HEK293 (cell line): ENCODE measurements at regions not wholly inside any gene's neighbourhood (a gene's known extent, or its start where the extent isn't known, plus 50 kb on each side); places are given as distances from the start of the nearest gene placed in this dataset.

Experiments used
- GLI4 ChIP-seq: fragments of 450-650 bp; formaldehyde crosslinking; IDR thresholded peaks from 2 replicates; pipeline ENCODE4 v1.5.1; 2016; ENCODE audit warnings: missing biosample characterization, missing genetic modification characterization
- PBX3 ChIP-seq: sonication (generic); formaldehyde crosslinking; IDR thresholded peaks from 2 replicates; pipeline ENCODE4 v1.8.1; 2022; ENCODE audit warnings: mild to moderate bottlenecking, moderate library complexity, missing genetic modification reagents
- SCRT1 ChIP-seq: fragments of 450-650 bp; formaldehyde crosslinking; IDR thresholded peaks from 2 replicates; pipeline ENCODE4 v1.5.1; 2016; ENCODE audit warnings: missing biosample characterization, missing genetic modification characterization, borderline replicate concordance
- YY1 ChIP-seq: fragments of 450-650 bp; formaldehyde crosslinking; IDR thresholded peaks from 2 replicates; pipeline ENCODE4 v1.5.1; 2018; ENCODE audit warnings: missing biosample characterization, missing genetic modification characterization
- ZFP37 ChIP-seq: fragments of 450-650 bp; formaldehyde crosslinking; IDR thresholded peaks from 2 replicates; pipeline ENCODE4 v1.5.1; 2016; ENCODE audit warnings: missing biosample characterization, missing genetic modification characterization
- ZNF2 ChIP-seq: fragments of 450-650 bp; formaldehyde crosslinking; IDR thresholded peaks from 2 replicates; pipeline ENCODE4 v1.5.1; 2016; ENCODE audit warnings: missing biosample characterization, missing genetic modification characterization
- ZNF266 ChIP-seq: fragments of 450-650 bp; formaldehyde crosslinking; IDR thresholded peaks from 2 replicates; pipeline ENCODE4 v1.5.1; 2016; ENCODE audit warnings: missing biosample characterization, missing genetic modification characterization, low read depth
- ZNF274 ChIP-seq, 2 experiments: fragments of 200-500 bp in 1 of 2; fragments of 450-650 bp in 1 of 2; sonication (Bioruptor generic) in 1 of 2; formaldehyde crosslinking in 1 of 2; IDR thresholded peaks; 2 replicates each; pipeline versions ENCODE4 v1.5.1 to v1.6.1; 2014 to 2016; ENCODE audit warnings: borderline replicate concordance in 1 of 2, inconsistent platforms in 1 of 2, low read length in 1 of 2, missing biosample characterization in 1 of 2, missing genetic modification characterization in 1 of 2
- TF ChIP-seq, protein P1 (sequence below): fragments of 450-650 bp; formaldehyde crosslinking; optimal IDR thresholded peaks from 2 replicates; pipeline ENCODE3; 2016; ENCODE audit warnings: missing biosample characterization, mild to moderate bottlenecking, missing genetic modification characterization
- TF ChIP-seq, protein P2 (sequence below): fragments of 450-650 bp; formaldehyde crosslinking; IDR thresholded peaks from 2 replicates; pipeline ENCODE4 v1.5.0; 2017; ENCODE audit warnings: missing biosample characterization, missing genetic modification characterization, borderline replicate concordance
- TF ChIP-seq, protein P3 (sequence below): fragments of 450-650 bp; formaldehyde crosslinking; IDR thresholded peaks from 2 replicates; pipeline ENCODE4 v1.5.1; 2016; ENCODE audit warnings: missing biosample characterization, missing genetic modification characterization
- TF ChIP-seq, protein P4 (sequence below): fragments of 450-650 bp; formaldehyde crosslinking; IDR thresholded peaks from 2 replicates; pipeline ENCODE4 v1.5.1; 2016; ENCODE audit warnings: missing biosample characterization, missing genetic modification characterization

- TF ChIP-seq, protein P1, sequence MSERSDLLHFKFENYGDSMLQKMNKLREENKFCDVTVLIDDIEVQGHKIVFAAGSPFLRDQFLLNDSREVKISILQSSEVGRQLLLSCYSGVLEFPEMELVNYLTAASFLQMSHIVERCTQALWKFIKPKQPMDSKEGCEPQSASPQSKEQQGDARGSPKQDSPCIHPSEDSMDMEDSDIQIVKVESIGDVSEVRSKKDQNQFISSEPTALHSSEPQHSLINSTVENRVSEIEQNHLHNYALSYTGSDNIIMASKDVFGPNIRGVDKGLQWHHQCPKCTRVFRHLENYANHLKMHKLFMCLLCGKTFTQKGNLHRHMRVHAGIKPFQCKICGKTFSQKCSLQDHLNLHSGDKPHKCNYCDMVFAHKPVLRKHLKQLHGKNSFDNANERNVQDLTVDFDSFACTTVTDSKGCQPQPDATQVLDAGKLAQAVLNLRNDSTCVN (tag by site-specific recombination), result no peak
- no peak for TF ChIP-seq ZNF2
- no peak for TF ChIP-seq SCRT1
- TF ChIP-seq, protein P2, sequence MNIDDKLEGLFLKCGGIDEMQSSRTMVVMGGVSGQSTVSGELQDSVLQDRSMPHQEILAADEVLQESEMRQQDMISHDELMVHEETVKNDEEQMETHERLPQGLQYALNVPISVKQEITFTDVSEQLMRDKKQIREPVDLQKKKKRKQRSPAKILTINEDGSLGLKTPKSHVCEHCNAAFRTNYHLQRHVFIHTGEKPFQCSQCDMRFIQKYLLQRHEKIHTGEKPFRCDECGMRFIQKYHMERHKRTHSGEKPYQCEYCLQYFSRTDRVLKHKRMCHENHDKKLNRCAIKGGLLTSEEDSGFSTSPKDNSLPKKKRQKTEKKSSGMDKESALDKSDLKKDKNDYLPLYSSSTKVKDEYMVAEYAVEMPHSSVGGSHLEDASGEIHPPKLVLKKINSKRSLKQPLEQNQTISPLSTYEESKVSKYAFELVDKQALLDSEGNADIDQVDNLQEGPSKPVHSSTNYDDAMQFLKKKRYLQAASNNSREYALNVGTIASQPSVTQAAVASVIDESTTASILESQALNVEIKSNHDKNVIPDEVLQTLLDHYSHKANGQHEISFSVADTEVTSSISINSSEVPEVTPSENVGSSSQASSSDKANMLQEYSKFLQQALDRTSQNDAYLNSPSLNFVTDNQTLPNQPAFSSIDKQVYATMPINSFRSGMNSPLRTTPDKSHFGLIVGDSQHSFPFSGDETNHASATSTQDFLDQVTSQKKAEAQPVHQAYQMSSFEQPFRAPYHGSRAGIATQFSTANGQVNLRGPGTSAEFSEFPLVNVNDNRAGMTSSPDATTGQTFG (tag by site-specific recombination), result no peak
- TF ChIP-seq, protein P3, sequence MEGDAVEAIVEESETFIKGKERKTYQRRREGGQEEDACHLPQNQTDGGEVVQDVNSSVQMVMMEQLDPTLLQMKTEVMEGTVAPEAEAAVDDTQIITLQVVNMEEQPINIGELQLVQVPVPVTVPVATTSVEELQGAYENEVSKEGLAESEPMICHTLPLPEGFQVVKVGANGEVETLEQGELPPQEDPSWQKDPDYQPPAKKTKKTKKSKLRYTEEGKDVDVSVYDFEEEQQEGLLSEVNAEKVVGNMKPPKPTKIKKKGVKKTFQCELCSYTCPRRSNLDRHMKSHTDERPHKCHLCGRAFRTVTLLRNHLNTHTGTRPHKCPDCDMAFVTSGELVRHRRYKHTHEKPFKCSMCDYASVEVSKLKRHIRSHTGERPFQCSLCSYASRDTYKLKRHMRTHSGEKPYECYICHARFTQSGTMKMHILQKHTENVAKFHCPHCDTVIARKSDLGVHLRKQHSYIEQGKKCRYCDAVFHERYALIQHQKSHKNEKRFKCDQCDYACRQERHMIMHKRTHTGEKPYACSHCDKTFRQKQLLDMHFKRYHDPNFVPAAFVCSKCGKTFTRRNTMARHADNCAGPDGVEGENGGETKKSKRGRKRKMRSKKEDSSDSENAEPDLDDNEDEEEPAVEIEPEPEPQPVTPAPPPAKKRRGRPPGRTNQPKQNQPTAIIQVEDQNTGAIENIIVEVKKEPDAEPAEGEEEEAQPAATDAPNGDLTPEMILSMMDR (tag by site-specific recombination), result no peak
- no peak for TF ChIP-seq PBX3 (CRISPR knock-in tag)
- no peak for TF ChIP-seq ZNF266 (tag by site-specific recombination)
- TF ChIP-seq ZFP37 (tag by site-specific recombination), result no peak
- TF ChIP-seq YY1 (tag by site-specific recombination), result no peak
- TF ChIP-seq, protein P4, sequence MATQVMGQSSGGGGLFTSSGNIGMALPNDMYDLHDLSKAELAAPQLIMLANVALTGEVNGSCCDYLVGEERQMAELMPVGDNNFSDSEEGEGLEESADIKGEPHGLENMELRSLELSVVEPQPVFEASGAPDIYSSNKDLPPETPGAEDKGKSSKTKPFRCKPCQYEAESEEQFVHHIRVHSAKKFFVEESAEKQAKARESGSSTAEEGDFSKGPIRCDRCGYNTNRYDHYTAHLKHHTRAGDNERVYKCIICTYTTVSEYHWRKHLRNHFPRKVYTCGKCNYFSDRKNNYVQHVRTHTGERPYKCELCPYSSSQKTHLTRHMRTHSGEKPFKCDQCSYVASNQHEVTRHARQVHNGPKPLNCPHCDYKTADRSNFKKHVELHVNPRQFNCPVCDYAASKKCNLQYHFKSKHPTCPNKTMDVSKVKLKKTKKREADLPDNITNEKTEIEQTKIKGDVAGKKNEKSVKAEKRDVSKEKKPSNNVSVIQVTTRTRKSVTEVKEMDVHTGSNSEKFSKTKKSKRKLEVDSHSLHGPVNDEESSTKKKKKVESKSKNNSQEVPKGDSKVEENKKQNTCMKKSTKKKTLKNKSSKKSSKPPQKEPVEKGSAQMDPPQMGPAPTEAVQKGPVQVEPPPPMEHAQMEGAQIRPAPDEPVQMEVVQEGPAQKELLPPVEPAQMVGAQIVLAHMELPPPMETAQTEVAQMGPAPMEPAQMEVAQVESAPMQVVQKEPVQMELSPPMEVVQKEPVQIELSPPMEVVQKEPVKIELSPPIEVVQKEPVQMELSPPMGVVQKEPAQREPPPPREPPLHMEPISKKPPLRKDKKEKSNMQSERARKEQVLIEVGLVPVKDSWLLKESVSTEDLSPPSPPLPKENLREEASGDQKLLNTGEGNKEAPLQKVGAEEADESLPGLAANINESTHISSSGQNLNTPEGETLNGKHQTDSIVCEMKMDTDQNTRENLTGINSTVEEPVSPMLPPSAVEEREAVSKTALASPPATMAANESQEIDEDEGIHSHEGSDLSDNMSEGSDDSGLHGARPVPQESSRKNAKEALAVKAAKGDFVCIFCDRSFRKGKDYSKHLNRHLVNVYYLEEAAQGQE (tag by site-specific recombination), result no peak
- TF ChIP-seq GLI4, result no peak
- TF ChIP-seq ZNF274 (IDR thresholded peaks at IDR 0.05; ENCODE audit: low read length), result no peak
- no peak for TF ChIP-seq ZNF274 (tag by site-specific recombination; IDR thresholded peaks at IDR 0.05; ENCODE audit: borderline replicate concordance)
These were observed 797.3 kb upstream of the ARRDC3 start for GRCh38 chr5:92180391-92180790.
